ENCODE measurements at regions not wholly inside any gene's neighbourhood (a gene's known extent, or its start where the extent isn't known, plus 50 kb on each side); places are given as distances from the start of the nearest gene placed in this dataset.
A peak's percentile ranks its signal among the peaks of the same experiment; 100 is the strongest.

GRCh38 chr6:9566096-9566495 is 848.8 kb downstream of the TFAP2A start:
- DNase-seq = no peak

- no peak for DNase-seq
These were observed 850.9 kb downstream of the TFAP2A start for GRCh38 chr6:9564021-9564420.

DNA sequence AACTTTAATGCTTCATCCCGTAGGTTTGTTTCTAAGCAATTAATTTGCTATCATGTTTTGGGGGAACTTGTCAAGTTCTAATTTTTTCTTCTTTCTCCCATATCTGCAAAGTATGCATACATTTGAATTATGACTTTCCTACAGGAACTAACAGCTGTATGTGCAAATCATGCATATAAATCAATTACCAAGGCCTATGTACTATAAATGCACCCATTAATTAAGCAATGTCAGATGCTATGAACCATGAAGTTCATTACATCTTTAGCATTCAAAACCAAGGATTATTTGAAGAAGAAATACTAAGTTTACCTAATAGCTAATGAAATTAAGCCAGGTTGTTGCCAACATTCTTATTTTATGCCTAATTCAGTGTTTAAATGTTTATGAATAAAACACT is 851.3 kb downstream of the TFAP2A start:
- DNase-seq = no peak

- DNase-seq = no peak
These were observed 860.1 kb downstream of the TFAP2A start for GRCh38 chr6:9554806-9555205.

DNA sequence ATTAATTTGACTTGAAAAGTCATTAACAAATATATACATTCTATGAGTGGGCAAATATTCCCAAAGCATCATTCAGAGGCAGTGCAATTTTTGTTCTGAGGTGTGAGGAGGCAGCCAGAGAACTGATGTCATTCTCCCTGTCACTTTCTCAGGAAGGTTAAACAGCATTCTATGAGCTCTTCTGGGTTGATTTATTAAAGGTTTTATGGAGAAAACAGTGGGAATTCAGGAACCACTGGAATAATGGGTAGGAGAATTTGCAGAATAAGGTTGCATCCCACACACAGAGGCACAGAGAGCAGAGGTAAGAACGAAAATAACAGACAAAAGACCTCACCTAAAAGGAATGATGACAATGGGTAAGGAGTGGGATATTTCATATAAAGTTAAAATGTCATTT is 860.6 kb downstream of the TFAP2A start:
- DNase-seq = no peak

- DNase-seq = no peak
These were observed 861.9 kb downstream of the TFAP2A start for GRCh38 chr6:9553002-9553401.

DNA sequence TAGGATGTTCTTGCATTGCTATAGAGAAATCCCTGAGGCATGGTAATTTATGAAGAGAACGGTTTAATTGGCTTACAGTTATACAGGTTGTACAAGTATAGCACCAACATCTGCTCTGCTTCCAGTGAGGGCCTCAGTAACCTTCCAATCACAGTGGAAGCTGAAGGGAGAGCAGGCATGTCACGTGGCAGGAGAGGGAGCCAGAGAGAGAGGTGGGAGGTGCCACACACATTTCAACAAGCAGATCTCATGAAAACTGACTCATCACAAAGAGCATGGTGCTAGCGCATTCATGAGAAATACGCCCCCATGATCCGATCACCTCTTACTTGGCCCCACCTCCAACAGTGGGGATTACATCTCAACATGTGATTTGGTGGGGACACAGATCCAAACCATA is 871.2 kb downstream of the TFAP2A start:
- no peak for DNase-seq

DNA sequence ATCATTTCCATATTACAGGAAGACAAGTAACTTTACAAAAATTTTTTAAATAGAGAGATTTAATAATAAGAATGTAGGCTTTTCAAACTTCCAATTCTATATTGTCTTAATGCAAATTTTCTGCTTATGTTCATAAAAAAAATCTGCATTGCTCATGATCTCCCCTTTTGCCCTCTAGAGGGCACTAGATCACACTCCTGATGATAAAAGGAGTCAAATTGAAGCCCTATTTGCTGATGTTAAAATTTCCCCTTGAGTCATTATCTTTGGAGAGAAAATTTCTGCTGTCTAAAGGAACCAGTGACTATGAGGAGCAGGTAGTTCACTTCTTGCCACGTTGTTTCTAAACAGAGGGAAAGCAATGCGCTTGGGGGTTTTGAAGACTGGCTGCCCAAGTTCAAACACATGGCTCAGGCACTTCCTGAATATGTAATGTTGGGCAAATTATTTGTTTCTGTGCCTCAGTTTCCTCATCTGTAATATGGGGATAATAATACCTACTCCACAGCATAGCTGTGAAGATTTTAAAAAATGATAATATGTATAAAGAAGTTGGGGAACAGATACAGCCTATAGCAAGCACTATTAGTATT is 874.2 kb downstream of the TFAP2A start:
- DNase-seq = no peak

DNA sequence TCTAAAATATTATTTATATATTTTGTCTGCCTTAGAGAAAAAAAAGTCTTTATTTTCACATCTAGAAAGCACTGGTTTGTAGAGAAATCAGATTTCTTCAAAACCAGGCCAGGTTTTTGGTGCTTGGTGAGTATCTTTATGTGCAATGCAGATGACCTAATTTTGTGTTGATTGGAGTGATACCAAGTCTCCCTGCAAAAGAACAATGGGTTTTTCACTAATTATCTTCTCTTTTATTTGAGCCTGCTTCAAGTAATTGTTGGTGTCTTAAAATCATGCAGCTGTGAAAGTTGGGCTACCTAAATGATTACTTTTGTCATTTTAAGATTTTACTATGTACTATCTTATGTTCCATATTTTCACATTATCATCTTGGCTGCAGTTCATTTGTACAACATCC is 874.7 kb downstream of the TFAP2A start:
- no peak for DNase-seq

GRCh38 chr6:9539231-9539755 is 875.6 kb downstream of the TFAP2A start:
- DNase-seq = no peak

DNA sequence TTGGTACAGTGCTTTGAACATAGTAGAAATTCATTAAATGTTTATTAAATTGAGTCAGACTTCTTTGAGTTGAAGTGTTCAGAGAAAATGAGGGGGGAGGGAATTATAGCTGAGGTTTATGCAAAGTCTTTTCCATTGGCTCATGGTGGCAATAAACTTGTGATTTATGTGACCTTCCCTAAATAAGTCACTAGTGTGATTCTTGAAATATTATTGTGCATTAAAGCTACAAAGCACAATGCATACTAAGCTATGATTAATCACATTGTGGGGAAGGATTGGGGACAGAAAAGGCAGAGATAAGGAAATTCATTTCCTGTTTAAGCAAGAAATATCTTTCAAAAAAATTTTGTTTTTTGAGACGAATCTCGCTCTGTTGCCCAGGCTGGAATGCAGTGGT is 877.5 kb downstream of the TFAP2A start:
- DNase-seq = no peak

- DNase-seq = no peak
These were observed 879.8 kb downstream of the TFAP2A start for GRCh38 chr6:9535106-9535505.

DNA sequence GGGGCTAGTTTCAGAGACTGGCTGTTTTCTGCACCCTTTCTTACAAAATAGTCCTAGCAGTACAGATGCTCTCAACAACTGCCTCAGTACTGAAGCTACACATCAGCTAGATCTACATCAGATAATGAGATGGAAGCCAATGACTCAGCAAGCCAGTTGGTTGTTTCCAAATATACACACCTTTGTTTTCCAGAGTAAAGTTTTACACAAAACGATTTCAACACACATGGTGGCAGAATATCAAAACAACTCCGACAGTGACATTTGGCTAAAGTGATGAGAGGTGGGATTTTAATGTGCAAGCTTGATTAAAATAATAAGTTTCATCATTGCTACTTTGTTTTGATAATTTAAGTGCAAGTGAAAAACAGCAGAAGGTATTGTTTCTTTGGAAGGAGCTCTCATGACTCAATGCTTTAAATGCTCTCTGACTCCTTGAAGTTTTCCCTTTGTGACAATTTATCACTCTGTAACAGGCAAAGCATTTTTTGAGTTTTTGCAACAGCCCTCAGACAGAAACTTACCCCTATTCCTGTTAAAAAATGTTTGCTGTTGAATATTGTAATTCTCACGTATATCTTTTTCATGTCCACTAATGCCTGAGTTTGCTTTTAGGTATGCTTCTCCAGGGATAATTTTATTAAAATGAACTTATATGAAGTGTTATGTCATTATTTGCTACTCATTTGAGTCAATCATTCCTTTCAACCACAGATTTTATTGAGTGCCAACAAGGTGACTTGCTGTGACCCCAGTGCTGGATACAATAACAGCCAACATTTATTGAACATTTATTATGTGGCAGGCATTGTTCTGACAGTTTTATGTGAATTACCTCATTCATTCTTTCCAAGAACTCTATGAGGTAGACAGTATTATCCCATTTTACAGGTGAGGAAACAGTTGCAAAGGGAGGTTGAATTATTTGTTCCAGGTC is 882.0 kb downstream of the TFAP2A start:
- DNase-seq = peak; percentile 71

- no peak for DNase-seq
These were observed 887.1 kb downstream of the TFAP2A start for GRCh38 chr6:9527679-9528286.

GRCh38 chr6:9523462-9523861 is 891.4 kb downstream of the TFAP2A start:
- peak; percentile 72 for DNase-seq

DNA sequence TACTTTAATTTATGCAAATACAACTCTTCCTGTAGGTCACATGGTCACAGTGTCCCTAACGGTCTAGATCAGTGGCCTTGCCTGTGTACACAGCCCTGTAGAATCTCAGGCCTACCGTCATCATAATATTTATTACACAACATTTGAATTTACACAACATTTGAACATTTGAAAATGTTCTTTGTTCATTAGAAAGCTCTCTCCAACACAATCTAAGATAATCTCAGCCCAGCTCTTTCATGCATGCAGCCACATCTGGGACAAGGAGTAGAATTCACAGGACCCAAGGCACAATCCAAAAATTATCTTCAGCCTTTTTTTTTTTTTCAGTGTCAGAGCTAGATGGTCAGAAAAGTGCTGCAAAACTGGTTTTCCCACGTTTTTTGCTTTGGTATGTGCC is 892.8 kb downstream of the TFAP2A start:
- DNase-seq = no peak

DNA sequence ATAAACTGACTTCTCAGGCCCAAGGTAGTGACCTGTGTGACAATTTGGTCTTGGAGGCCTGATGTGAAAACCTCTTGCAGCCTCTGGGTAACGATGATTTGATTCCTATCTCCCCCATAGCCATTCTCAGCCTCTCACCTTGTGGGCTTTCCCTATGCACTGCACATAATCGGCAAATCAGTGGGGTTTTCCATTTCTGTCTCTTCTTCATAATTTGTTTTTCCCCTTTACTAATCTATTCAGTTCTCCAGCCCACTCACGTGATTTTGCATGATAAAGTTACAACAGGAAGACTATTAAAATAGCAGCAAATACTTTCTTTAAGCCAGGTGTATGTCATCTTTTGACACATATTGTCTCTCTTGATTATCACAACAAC is 893.7 kb downstream of the TFAP2A start:
- no peak for DNase-seq

DNA sequence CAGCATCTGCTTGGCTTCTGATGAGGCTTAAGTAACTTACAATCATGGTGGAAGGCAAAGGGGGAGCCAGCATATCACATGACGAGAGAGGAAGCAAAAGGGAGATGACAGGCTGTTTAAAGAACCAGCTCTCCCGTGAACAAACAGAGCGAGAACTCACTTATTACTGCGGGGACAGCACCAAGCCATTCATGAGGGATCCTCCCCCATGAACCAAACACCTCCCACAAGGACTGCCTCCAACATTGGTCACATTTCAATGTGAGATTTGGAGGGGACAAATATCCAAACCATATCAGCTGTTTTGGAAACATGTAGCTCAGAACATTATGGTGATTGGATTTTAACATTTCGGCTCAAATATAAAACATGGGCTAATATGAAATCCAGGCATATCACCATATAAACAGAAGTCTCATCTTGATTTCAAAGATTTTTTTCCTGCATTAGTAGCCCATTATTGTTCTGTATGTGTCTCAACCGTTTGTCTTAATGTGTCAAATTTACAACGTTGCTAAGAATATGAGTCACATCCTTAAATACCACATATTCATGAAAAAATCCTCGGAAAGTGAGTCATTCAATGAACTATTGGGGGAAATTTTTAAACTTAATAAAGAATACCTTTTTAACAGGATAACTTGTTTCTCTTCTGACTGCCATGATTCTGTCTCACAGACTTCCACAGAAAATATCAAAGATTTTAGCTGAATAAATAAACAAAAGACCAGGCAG is 894.3 kb downstream of the TFAP2A start:
- DNase-seq = no peak

GRCh38 chr6:9518431-9518830 is 896.4 kb downstream of the TFAP2A start:
- no peak for DNase-seq

DNA sequence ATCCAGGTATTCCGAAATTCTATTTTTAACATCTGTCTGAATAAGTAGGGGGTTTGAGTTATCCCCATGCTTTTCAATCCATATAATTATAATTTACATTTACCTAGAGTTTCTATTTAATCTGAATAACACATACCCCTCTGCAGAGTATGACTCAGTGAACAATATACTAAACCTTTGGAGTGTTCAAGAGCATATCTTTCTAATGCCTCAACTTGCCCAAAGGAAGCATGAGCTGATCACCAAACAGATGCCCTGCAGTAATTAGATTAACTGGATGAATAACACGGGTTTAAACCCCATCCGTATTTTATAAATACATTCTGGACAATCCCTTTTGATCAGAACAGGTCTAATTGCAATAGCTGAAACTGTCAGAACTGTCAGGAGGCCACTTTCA is 897.1 kb downstream of the TFAP2A start:
- no peak for DNase-seq

GRCh38 chr6:9515633-9516606 is 899.0 kb downstream of the TFAP2A start:
- peak; percentile 89 for DNase-seq

DNA sequence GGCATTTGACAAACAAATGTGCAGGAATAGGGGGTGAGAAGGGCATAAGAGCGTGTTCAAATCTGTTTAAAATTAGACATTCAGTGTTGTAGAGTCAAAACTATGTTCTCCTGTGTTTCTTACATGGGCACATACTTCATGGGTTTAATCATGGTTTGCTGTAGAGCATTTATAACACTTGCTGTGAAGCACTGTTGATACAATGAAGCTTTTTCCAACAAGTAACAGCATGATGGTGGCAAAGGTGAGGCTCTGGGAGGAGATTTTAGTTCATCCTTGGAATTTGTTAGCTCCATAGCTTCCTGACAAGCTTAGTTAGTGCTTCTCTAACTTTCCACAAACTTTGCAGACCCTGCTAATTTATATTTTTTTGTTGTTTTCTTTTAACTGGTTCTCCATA is 900.7 kb downstream of the TFAP2A start:
- no peak for DNase-seq

Data from islet precursor cell (in vitro differentiated cells).